ENCODE measurements at regions not wholly inside any gene's neighbourhood (a gene's known extent, or its start where the extent isn't known, plus 50 kb on each side); places are given as distances from the start of the nearest gene placed in this dataset.

DNA sequence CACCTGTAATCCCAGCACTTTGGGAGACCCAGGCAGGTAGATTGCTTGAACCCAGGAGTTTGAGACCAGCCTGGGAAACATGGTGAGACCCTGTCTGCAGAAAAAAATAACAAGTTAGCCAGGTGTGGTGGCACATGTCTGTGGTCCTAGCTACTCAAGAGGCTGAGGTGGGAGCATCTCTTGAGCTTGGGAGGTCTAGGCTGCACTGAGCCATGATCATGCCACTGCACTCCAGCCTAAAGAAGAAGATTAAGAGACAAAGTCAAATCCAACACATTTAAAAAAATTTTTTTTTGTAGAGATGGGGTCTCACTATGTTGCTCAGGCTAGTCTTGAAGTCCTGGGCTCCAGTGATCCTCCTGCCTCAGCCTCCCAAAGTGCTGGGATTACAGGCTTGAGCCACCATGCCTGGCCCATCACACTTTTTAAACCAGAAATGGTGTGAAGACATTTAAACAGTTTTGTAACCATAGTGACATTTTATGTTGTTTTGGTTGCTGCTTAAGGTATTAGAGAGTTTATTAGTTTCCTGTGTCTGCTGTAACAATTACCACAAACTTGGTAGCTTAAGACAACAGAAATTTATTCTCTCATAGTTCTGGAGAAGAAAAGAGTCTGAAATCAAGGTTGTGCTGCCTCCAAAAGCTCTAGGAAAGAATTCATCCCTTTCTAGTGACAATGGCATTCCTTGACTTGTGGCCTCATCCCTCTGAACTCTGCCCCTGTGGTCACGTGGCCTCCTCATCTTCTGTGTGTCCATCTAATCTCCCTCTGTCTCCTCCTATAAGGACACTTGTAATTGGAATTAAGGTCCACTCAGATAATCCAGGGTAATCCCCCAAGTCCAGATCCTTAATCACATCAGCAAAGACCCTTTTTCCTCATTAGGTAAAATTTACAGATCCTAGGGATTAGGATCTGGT lies 104.6 kb upstream of the TNFAIP3 start:
- no peak for TF ChIP-seq POLR2A (IDR thresholded peaks at IDR 0.05; ENCODE audit: low read depth, low read length)
- no peak for TF ChIP-seq POLR2AphosphoS5 (IDR thresholded peaks at IDR 0.05; ENCODE audit: low read depth, low read length)
- no peak for TF ChIP-seq TAF1 (IDR thresholded peaks at IDR 0.05; ENCODE audit: borderline replicate concordance, low read depth, low read length)
